ENCODE measurements at regions not wholly inside any gene's neighbourhood (a gene's known extent, or its start where the extent isn't known, plus 50 kb on each side); places are given as distances from the start of the nearest gene placed in this dataset.

DNA sequence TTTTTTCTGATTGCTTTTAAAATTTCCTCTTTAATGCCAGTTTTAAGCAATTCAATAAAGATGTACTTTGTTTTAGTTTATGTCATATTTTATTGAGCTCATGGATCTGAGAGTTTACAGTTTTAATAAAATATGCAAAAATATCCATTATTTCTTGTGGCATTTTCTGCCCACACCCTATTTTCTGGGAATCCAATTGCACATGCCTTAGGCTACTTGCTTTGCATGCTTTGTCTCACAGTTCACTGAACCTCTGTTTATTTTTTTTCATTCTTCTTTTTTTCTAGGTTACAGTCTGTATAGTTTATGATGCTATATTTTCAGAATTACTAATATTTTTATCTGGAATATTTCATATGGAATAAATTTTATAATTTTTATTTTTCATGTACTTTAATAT, 1258.0 kb downstream of the FSCB start:
- no peak overlapping the region for H3K4me3 ChIP-seq (replicated peaks in 1 of 3; ENCODE audit: insufficient read depth in 1 of 3, low read depth in 2 of 3, low read length in 3 of 3)
- no peaks in the 10 kb centered on the region for H3K27me3 ChIP-seq (ENCODE audit: control insufficient read depth in 1 of 2, insufficient read depth in 2 of 2, low read length in 2 of 2)
- no peaks in the 10 kb centered on the region for H3K36me3 ChIP-seq (replicated peaks in 1 of 2; ENCODE audit: control insufficient read depth in 1 of 2, insufficient read depth in 2 of 2, low read length in 2 of 2)
- H3K27ac ChIP-seq (ENCODE audit: extremely low read length, insufficient read depth, low read length), result no peak overlapping the region
- no peaks in the 10 kb centered on the region for H4K20me1 ChIP-seq (ENCODE audit: insufficient read depth, low read length)
- ATAC-seq, result no peak
- H3K9me3 ChIP-seq (ENCODE audit: low read length), result peaks cover 93% of the 10 kb centered on the region
- in situ Hi-C loops (cut with HindIII; ENCODE audit: extremely low pct_ligation_motif_present, low pct_unique_long_range_greater_than_20kb), result no loop called here
- intact Hi-C loops (cut with micrococcal nuclease; ENCODE audit: unreplicated experiment), result no loop called here
- CTCF ChIA-PET (ENCODE audit: low intra/inter-chr PET ratio, low total read pairs), result no interaction called here
- no peak overlapping the region for H2AFZ ChIP-seq (ENCODE audit: low read length)
- H3K79me2 ChIP-seq (ENCODE audit: insufficient read depth, low read length), result no peaks in the 10 kb centered on the region
- POLR2A ChIA-PET, result no interaction called here
- no TSS peak for BruUV-seq (replicated peaks)
- no peak for FAIRE-seq
- H3K9ac ChIP-seq (ENCODE audit: insufficient read depth, low read depth, low read length), result no peak overlapping the region
- H3K4me2 ChIP-seq (ENCODE audit: low read depth, low read length), result no peak overlapping the region
- TF ChIP-seq NKX3-1 (CRISPR knock-in tag; IDR thresholded peaks at IDR 0.05), result no peak
- TF ChIP-seq, protein P1, sequence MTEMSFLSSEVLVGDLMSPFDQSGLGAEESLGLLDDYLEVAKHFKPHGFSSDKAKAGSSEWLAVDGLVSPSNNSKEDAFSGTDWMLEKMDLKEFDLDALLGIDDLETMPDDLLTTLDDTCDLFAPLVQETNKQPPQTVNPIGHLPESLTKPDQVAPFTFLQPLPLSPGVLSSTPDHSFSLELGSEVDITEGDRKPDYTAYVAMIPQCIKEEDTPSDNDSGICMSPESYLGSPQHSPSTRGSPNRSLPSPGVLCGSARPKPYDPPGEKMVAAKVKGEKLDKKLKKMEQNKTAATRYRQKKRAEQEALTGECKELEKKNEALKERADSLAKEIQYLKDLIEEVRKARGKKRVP (CRISPR knock-in tag; IDR thresholded peaks at IDR 0.05), result no peak
- no peak for TF ChIP-seq FOXA3 (CRISPR knock-in tag; IDR thresholded peaks at IDR 0.05)
- no peak for TF ChIP-seq PAWR (CRISPR knock-in tag; IDR thresholded peaks at IDR 0.05; ENCODE audit: borderline replicate concordance)
- no peak for TF ChIP-seq PHF5A (CRISPR knock-in tag; IDR thresholded peaks at IDR 0.05; ENCODE audit: low read depth, unreplicated experiment)
- TF ChIP-seq, protein P2, sequence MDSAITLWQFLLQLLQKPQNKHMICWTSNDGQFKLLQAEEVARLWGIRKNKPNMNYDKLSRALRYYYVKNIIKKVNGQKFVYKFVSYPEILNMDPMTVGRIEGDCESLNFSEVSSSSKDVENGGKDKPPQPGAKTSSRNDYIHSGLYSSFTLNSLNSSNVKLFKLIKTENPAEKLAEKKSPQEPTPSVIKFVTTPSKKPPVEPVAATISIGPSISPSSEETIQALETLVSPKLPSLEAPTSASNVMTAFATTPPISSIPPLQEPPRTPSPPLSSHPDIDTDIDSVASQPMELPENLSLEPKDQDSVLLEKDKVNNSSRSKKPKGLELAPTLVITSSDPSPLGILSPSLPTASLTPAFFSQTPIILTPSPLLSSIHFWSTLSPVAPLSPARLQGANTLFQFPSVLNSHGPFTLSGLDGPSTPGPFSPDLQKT (CRISPR knock-in tag; IDR thresholded peaks at IDR 0.05; ENCODE audit: borderline replicate concordance), result no peak
- no peak for TF ChIP-seq DNMT1 (CRISPR knock-in tag; IDR thresholded peaks at IDR 0.05)
- TF ChIP-seq ZNF484 (CRISPR knock-in tag; IDR thresholded peaks at IDR 0.05; ENCODE audit: borderline replicate concordance, low read depth), result no peak
- no peak for TF ChIP-seq NR2F2 (IDR thresholded peaks at IDR 0.05; ENCODE audit: borderline replicate concordance, low read depth)
- TF ChIP-seq ZFP82 (CRISPR knock-in tag; IDR thresholded peaks at IDR 0.05; ENCODE audit: borderline replicate concordance), result no peak
- TF ChIP-seq PRPF4 (IDR thresholded peaks at IDR 0.05; ENCODE audit: low read depth, low read length, poor library complexity, severe bottlenecking), result no peak
- TF ChIP-seq, protein P3, sequence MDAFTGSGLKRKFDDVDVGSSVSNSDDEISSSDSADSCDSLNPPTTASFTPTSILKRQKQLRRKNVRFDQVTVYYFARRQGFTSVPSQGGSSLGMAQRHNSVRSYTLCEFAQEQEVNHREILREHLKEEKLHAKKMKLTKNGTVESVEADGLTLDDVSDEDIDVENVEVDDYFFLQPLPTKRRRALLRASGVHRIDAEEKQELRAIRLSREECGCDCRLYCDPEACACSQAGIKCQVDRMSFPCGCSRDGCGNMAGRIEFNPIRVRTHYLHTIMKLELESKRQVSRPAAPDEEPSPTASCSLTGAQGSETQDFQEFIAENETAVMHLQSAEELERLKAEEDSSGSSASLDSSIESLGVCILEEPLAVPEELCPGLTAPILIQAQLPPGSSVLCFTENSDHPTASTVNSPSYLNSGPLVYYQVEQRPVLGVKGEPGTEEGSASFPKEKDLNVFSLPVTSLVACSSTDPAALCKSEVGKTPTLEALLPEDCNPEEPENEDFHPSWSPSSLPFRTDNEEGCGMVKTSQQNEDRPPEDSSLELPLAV (CRISPR knock-in tag; conservative IDR thresholded peaks at IDR 0.05; ENCODE audit: low read depth), result no peak
- no peaks in the 10 kb centered on the region for H3K4me1 ChIP-seq (ENCODE audit: insufficient read depth, low read length)
- DNase-seq (ENCODE audit: low spot score), result no peak
